ENCODE measurements at regions not wholly inside any gene's neighbourhood (a gene's known extent, or its start where the extent isn't known, plus 50 kb on each side); places are given as distances from the start of the nearest gene placed in this dataset.

- TF ChIP-seq EZH2 (IDR thresholded peaks at IDR 0.05; ENCODE audit: insufficient read depth, low read length) (no peak), CTCF (IDR thresholded peaks at IDR 0.05; ENCODE audit: insufficient read depth, low read depth, low read length) (no peak)
Measured at GRCh38 chr15:55060836-55061235, 135.9 kb downstream of the RSL24D1 start.
